Neural progenitor cell (in vitro differentiated cells): ENCODE measurements at regions not wholly inside any gene's neighbourhood (a gene's known extent, or its start where the extent isn't known, plus 50 kb on each side); places are given as distances from the start of the nearest gene placed in this dataset.

ENCODE experiments used
- CTCF ChIP-seq: fragments of 200-600 bp; sonication (generic); IDR thresholded peaks from 2 replicates; pipeline ENCODE4 v1.5.1; 2017; ENCODE audit warnings: antibody characterized with exemption, mild to moderate bottlenecking
- EZH2 ChIP-seq: fragments of 200-600 bp; sonication (generic); IDR thresholded peaks from 2 replicates; pipeline ENCODE4 v1.6.1; 2017; ENCODE audit warnings: antibody characterized with exemption, mild to moderate bottlenecking, moderate library complexity
- EZH2phosphoT487 ChIP-seq: fragments of 200-600 bp; sonication (generic); IDR thresholded peaks from 2 replicates; pipeline ENCODE4 v1.6.1; 2017; ENCODE audit warnings: antibody characterized with exemption

GRCh38 chr11:33543823-33544222, 156.8 kb downstream of the C11orf91 start:
- TF ChIP-seq EZH2, result no peak
- TF ChIP-seq CTCF, result no peak
- TF ChIP-seq EZH2phosphoT487, result no peak
